ENCODE measurements at regions not wholly inside any gene's neighbourhood (a gene's known extent, or its start where the extent isn't known, plus 50 kb on each side); places are given as distances from the start of the nearest gene placed in this dataset.
"Not testable (repeated sequence)": the region's sequence is repeated elsewhere in the genome, so short reads cannot be mapped to it uniquely, and the experiment has no call there.

GRCh38 chr11:23314162-23314561, 453.9 kb upstream of the CCDC179 start:
- no peak overlapping the region for H3K4me3 ChIP-seq (ENCODE audit: low read depth, low read length)
- TF ChIP-seq CTCF (IDR thresholded peaks at IDR 0.05; ENCODE audit: low read depth, low read length): no peak
- in situ Hi-C loops (cut with HindIII; ENCODE audit: low sequenced_read_pairs): no loop called here
- DNase-seq (ENCODE audit: low read depth, low spot score): no peak

GRCh38 chr11:23315286-23315685, 455.0 kb upstream of the CCDC179 start:
- in situ Hi-C loops (cut with HindIII; ENCODE audit: low sequenced_read_pairs): no loop called here
- H3K4me3 ChIP-seq (ENCODE audit: low read depth, low read length): no peak overlapping the region
- no peak for DNase-seq (ENCODE audit: low read depth, low spot score)
- TF ChIP-seq CTCF (IDR thresholded peaks at IDR 0.05; ENCODE audit: low read depth, low read length): no peak

- no peak for DNase-seq (ENCODE audit: low read depth, low spot score)
- in situ Hi-C loops (cut with HindIII; ENCODE audit: low sequenced_read_pairs): no loop called here
- TF ChIP-seq CTCF (IDR thresholded peaks at IDR 0.05; ENCODE audit: low read depth, low read length): no peak
- H3K4me3 ChIP-seq (ENCODE audit: low read depth, low read length): no peak overlapping the region
These were observed 457.5 kb upstream of the CCDC179 start for GRCh38 chr11:23317816-23318215.

GRCh38 chr11:23318670-23319069, 458.4 kb upstream of the CCDC179 start:
- DNase-seq (ENCODE audit: low read depth, low spot score): no peak
- no peak overlapping the region for H3K4me3 ChIP-seq (ENCODE audit: low read depth, low read length)
- TF ChIP-seq CTCF (IDR thresholded peaks at IDR 0.05; ENCODE audit: low read depth, low read length): no peak
- in situ Hi-C loops (cut with HindIII; ENCODE audit: low sequenced_read_pairs): no loop called here

GRCh38 chr11:23320131-23320530, 459.9 kb upstream of the CCDC179 start:
- no peak for DNase-seq (ENCODE audit: low read depth, low spot score)
- no peak overlapping the region for H3K4me3 ChIP-seq (ENCODE audit: low read depth, low read length)
- in situ Hi-C loops (cut with HindIII; ENCODE audit: low sequenced_read_pairs): no loop called here
- TF ChIP-seq CTCF (IDR thresholded peaks at IDR 0.05; ENCODE audit: low read depth, low read length): no peak

GRCh38 chr11:23335586-23335985, 475.3 kb upstream of the CCDC179 start:
- DNase-seq (ENCODE audit: low read depth, low spot score); H3K4me3 ChIP-seq (ENCODE audit: low read depth, low read length); in situ Hi-C loops (cut with HindIII; ENCODE audit: low sequenced_read_pairs): not testable (repeated sequence)

GRCh38 chr11:23336961-23337360, 476.7 kb upstream of the CCDC179 start:
- peak; percentile 52 for DNase-seq (ENCODE audit: low read depth, low spot score)
- in situ Hi-C loops (cut with HindIII; ENCODE audit: low sequenced_read_pairs): no loop called here
- H3K4me3 ChIP-seq (ENCODE audit: low read depth, low read length): no peak overlapping the region
- no peak for TF ChIP-seq CTCF (IDR thresholded peaks at IDR 0.05; ENCODE audit: low read depth, low read length)
